GM19463 (cell line): ENCODE measurements at regions not wholly inside any gene's neighbourhood (a gene's known extent, or its start where the extent isn't known, plus 50 kb on each side); places are given as distances from the start of the nearest gene placed in this dataset.

Source experiments
- ATAC-seq: cut with Tn5 transposase; IDR thresholded peaks from one replicate; pipeline ENCODE4 v1.9.1; 2021; ENCODE audit warnings: mild to moderate bottlenecking, moderate library complexity; ENCODE audit not compliant: unreplicated experiment

- ATAC-seq = no peak
Measured at GRCh38 chr10:4691776-4692175, 134.2 kb upstream of the AKR1E2 start.

- ATAC-seq = no peak
Measured at GRCh38 chr10:4691301-4691700, 134.7 kb upstream of the AKR1E2 start.

GRCh38 chr10:4688601-4689000, 137.4 kb upstream of the AKR1E2 start:
- ATAC-seq = no peak

GRCh38 chr10:4688168-4688567, 137.8 kb upstream of the AKR1E2 start:
- ATAC-seq = no peak

- ATAC-seq = no peak
Measured at GRCh38 chr10:4687397-4687796, 138.6 kb upstream of the AKR1E2 start.

- ATAC-seq = no peak
Measured at GRCh38 chr10:4686644-4686996, 139.4 kb upstream of the AKR1E2 start.

- no peak for ATAC-seq
Measured at GRCh38 chr10:4685904-4686643, 139.9 kb upstream of the AKR1E2 start.

- no peak for ATAC-seq
Measured at GRCh38 chr10:4685491-4685890, 140.5 kb upstream of the AKR1E2 start.

GRCh38 chr10:4684434-4684833, 141.6 kb upstream of the AKR1E2 start:
- no peak for ATAC-seq

- no peak for ATAC-seq
Measured at GRCh38 chr10:4683838-4684237, 142.2 kb upstream of the AKR1E2 start.

- no peak for ATAC-seq
Measured at GRCh38 chr10:4683137-4683536, 142.9 kb upstream of the AKR1E2 start.

GRCh38 chr10:4678951-4679671, 146.9 kb upstream of the AKR1E2 start:
- no peak for ATAC-seq

GRCh38 chr10:4678023-4678950, 147.7 kb upstream of the AKR1E2 start:
- ATAC-seq = no peak

GRCh38 chr10:4677296-4678021, 148.5 kb upstream of the AKR1E2 start:
- ATAC-seq = no peak

- ATAC-seq = no peak
Measured at GRCh38 chr10:4676566-4676965, 149.4 kb upstream of the AKR1E2 start.

- no peak for ATAC-seq
Measured at GRCh38 chr10:4675808-4676207, 150.2 kb upstream of the AKR1E2 start.

- ATAC-seq = no peak
Measured at GRCh38 chr10:4673279-4674040, 152.5 kb upstream of the AKR1E2 start.

- ATAC-seq = no peak
Measured at GRCh38 chr10:4672201-4672600, 153.8 kb upstream of the AKR1E2 start.

- no peak for ATAC-seq
Measured at GRCh38 chr10:4671451-4672145, 154.4 kb upstream of the AKR1E2 start.

- ATAC-seq = no peak
Measured at GRCh38 chr10:4670737-4671136, 155.3 kb upstream of the AKR1E2 start.
